ENCODE measurements at regions not wholly inside any gene's neighbourhood (a gene's known extent, or its start where the extent isn't known, plus 50 kb on each side); places are given as distances from the start of the nearest gene placed in this dataset.

DNA sequence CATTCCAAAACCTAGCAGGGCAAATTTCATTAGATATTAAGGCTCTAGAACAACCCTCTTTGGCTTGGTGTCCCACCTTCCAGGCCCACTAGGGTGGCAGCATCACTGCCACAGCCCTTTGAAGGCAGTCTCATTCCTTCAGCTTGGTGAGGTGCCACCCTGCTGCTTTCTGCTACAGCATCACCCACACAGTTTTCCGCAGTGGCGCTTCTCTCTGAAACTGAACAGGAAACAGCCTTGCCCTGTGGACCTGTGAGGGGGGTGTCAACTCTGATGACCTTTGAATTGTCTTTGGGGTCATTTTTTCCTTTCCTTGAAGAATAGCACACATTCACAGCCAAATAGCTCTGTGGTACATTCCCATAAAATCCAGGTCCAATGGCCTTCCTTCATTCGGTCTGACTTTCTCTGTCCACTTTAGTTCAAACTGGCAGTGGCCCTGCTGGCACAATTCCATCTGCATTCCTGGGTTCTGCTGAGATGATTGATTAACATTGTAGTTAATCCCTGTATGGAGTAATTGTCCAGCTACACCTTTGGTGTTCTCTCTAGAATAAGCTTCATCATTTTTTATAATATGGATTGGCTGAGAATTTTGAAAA lies 251.9 kb upstream of the FAT3 start:
- Histone ChIP-seq H2AFZ (ENCODE audit: low read length) (no peak overlapping the region), H3K4me2 (ENCODE audit: low read depth, low read length) (no peak overlapping the region), H3K27ac (ENCODE audit: low read length) (no peak overlapping the region), H3K4me1 (ENCODE audit: low read length) (no peaks in the 10 kb centered on the region), H4K20me1 (ENCODE audit: insufficient read depth, low read length) (no peaks in the 10 kb centered on the region), H3K9me3 (replicated peaks; ENCODE audit: insufficient read depth, low read length) (no peaks in the 10 kb centered on the region), H3K9me2 (replicated peaks; ENCODE audit: insufficient read depth, low read length) (no peaks in the 10 kb centered on the region), H3K9ac (ENCODE audit: low read length) (no peak overlapping the region), H3F3A (ENCODE audit: insufficient read depth, low read length) (no peaks in the 10 kb centered on the region), H3K36me3 (replicated peaks; ENCODE audit: insufficient read depth, low read length) (no peaks in the 10 kb centered on the region), H3K79me2 (ENCODE audit: low read length) (no peaks in the 10 kb centered on the region), H3K27me3 (replicated peaks; ENCODE audit: insufficient read depth, low read length) (no peaks in the 10 kb centered on the region), H3K4me3 (ENCODE audit: low read length) (no peak overlapping the region)
- DNase-seq: no peak
- TF ChIP-seq EZH2 (optimal IDR thresholded peaks at IDR 0.05; ENCODE audit: low read depth, low read length): no peak
- no peak for TF ChIP-seq EZH2phosphoT487 (IDR thresholded peaks at IDR 0.05; ENCODE audit: low read length)

DNA sequence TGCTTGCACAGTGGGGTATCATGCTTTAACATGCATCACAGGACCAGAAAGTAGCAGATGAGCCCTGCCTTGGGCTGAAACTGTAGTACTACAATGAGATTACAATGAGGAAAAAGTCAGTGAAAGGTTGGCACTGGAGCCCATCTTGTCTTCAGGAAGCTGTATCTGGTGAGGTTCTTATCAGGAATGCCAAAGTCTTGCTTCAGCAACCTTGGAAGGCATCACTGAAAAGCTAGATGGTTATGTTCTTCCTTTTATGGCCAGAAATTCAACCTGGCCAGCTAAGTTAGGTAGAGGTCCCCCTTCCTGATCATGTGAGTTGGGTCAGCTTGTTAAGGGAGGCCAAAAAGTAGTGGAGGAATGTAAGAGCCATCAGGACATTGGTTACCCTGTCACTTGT lies 254.0 kb upstream of the FAT3 start:
- TF ChIP-seq EZH2phosphoT487 (IDR thresholded peaks at IDR 0.05; ENCODE audit: low read length) (no peak), EZH2 (optimal IDR thresholded peaks at IDR 0.05; ENCODE audit: low read depth, low read length) (no peak)
- TF ChIP-seq, protein P1, sequence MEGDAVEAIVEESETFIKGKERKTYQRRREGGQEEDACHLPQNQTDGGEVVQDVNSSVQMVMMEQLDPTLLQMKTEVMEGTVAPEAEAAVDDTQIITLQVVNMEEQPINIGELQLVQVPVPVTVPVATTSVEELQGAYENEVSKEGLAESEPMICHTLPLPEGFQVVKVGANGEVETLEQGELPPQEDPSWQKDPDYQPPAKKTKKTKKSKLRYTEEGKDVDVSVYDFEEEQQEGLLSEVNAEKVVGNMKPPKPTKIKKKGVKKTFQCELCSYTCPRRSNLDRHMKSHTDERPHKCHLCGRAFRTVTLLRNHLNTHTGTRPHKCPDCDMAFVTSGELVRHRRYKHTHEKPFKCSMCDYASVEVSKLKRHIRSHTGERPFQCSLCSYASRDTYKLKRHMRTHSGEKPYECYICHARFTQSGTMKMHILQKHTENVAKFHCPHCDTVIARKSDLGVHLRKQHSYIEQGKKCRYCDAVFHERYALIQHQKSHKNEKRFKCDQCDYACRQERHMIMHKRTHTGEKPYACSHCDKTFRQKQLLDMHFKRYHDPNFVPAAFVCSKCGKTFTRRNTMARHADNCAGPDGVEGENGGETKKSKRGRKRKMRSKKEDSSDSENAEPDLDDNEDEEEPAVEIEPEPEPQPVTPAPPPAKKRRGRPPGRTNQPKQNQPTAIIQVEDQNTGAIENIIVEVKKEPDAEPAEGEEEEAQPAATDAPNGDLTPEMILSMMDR (IDR thresholded peaks at IDR 0.05; ENCODE audit: low read length): no peak
- H4K20me1 ChIP-seq (ENCODE audit: insufficient read depth, low read length): no peaks in the 10 kb centered on the region

DNA sequence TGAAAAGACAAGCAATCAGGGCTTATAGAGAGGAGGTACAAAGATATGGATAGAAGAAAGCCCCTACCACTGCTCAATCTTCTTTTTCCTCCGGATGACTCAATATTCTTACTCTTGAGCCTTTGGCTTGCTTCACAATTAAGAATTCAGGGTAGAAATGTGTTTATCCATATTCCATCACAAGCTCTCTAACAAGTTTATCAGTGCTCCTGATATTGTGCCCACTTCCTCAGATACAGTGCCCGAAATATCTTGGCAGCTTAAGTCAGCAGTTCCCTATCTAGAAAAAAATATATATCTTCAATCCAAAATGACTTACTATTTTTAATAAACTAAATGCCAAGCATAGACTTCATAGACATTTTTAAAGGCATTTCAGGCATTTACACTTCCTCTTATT lies 255.1 kb upstream of the FAT3 start:
- Histone ChIP-seq H3K36me3 (replicated peaks; ENCODE audit: insufficient read depth, low read length) (no peaks in the 10 kb centered on the region), H4K20me1 (ENCODE audit: insufficient read depth, low read length) (no peaks in the 10 kb centered on the region), H3F3A (ENCODE audit: insufficient read depth, low read length) (no peaks in the 10 kb centered on the region), H3K27me3 (replicated peaks; ENCODE audit: insufficient read depth, low read length) (no peaks in the 10 kb centered on the region), H2AFZ (ENCODE audit: low read length) (no peak overlapping the region), H3K27ac (ENCODE audit: low read length) (no peak overlapping the region), H3K9me2 (replicated peaks; ENCODE audit: insufficient read depth, low read length) (no peaks in the 10 kb centered on the region), H3K9ac (ENCODE audit: low read length) (no peak overlapping the region), H3K9me3 (replicated peaks; ENCODE audit: insufficient read depth, low read length) (no peaks in the 10 kb centered on the region), H3K4me2 (ENCODE audit: low read depth, low read length) (no peak overlapping the region), H3K79me2 (ENCODE audit: low read length) (no peaks in the 10 kb centered on the region), H3K4me3 (ENCODE audit: low read length) (no peak overlapping the region), H3K4me1 (ENCODE audit: low read length) (no peaks in the 10 kb centered on the region)
- no peak for DNase-seq
- no peak for TF ChIP-seq EZH2 (optimal IDR thresholded peaks at IDR 0.05; ENCODE audit: low read depth, low read length)

More for the DNA sequence above, 254.0 kb upstream of the FAT3 start:
- Histone ChIP-seq H3K9me2 (replicated peaks; ENCODE audit: insufficient read depth, low read length) (no peaks in the 10 kb centered on the region), H3K27ac (ENCODE audit: low read length) (no peak overlapping the region), H2AFZ (ENCODE audit: low read length) (no peak overlapping the region), H3K9me3 (replicated peaks; ENCODE audit: insufficient read depth, low read length) (no peaks in the 10 kb centered on the region), H3K27me3 (replicated peaks; ENCODE audit: insufficient read depth, low read length) (no peaks in the 10 kb centered on the region), H3F3A (ENCODE audit: insufficient read depth, low read length) (no peaks in the 10 kb centered on the region), H3K4me2 (ENCODE audit: low read depth, low read length) (no peak overlapping the region), H3K4me1 (ENCODE audit: low read length) (no peaks in the 10 kb centered on the region), H3K4me3 (ENCODE audit: low read length) (no peak overlapping the region), H3K9ac (ENCODE audit: low read length) (no peak overlapping the region), H3K79me2 (ENCODE audit: low read length) (no peaks in the 10 kb centered on the region), H3K36me3 (replicated peaks; ENCODE audit: insufficient read depth, low read length) (no peaks in the 10 kb centered on the region)
- no peak for DNase-seq

- Histone ChIP-seq H3K4me3 (ENCODE audit: low read length) (no peak overlapping the region), H4K20me1 (ENCODE audit: insufficient read depth, low read length) (no peaks in the 10 kb centered on the region), H2AFZ (ENCODE audit: low read length) (no peak overlapping the region), H3K9me2 (replicated peaks; ENCODE audit: insufficient read depth, low read length) (no peaks in the 10 kb centered on the region), H3K27me3 (replicated peaks; ENCODE audit: insufficient read depth, low read length) (no peaks in the 10 kb centered on the region), H3K9ac (ENCODE audit: low read length) (no peak overlapping the region), H3K27ac (ENCODE audit: low read length) (no peak overlapping the region), H3F3A (ENCODE audit: insufficient read depth, low read length) (no peaks in the 10 kb centered on the region), H3K36me3 (replicated peaks; ENCODE audit: insufficient read depth, low read length) (no peaks in the 10 kb centered on the region), H3K4me1 (ENCODE audit: low read length) (no peaks in the 10 kb centered on the region), H3K9me3 (replicated peaks; ENCODE audit: insufficient read depth, low read length) (no peaks in the 10 kb centered on the region), H3K4me2 (ENCODE audit: low read depth, low read length) (no peak overlapping the region), H3K79me2 (ENCODE audit: low read length) (no peaks in the 10 kb centered on the region)
- DNase-seq: no peak
- TF ChIP-seq, protein P1 (IDR thresholded peaks at IDR 0.05; ENCODE audit: low read length): no peak
- TF ChIP-seq EZH2 (optimal IDR thresholded peaks at IDR 0.05; ENCODE audit: low read depth, low read length) (no peak), EZH2phosphoT487 (IDR thresholded peaks at IDR 0.05; ENCODE audit: low read length) (no peak)
Observed at GRCh38 chr11:91967691-91968045, 256.9 kb upstream of the FAT3 start.
